HG03060 (cell line): ENCODE measurements at regions not wholly inside any gene's neighbourhood (a gene's known extent, or its start where the extent isn't known, plus 50 kb on each side); places are given as distances from the start of the nearest gene placed in this dataset.
"Not testable (repeated sequence)": the region's sequence is repeated elsewhere in the genome, so short reads cannot be mapped to it uniquely, and the experiment has no call there.

Experiments used
- ATAC-seq: cut with Tn5 transposase; IDR thresholded peaks from one replicate; pipeline ENCODE4 v1.9.1; 2021; ENCODE audit warnings: low read depth, moderate number of reproducible peaks; ENCODE audit not compliant: unreplicated experiment

DNA sequence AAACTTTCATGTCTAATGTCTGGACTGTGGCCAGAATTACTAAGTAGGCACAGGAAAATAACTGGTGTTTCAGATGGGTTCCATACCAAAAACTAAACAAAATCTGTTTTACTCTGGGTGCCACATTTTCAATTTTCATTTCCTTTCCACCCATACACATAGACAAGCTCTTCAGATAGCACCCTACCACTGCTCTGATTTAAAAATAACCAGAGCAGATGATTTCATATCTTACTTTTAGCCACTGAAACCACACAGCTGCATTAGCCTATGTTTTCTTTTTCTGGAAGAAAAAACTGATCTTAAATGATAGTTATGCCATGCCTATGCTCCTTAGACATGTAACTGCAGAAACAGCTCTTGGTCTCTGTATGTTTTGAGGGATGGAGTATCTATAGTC is 647.6 kb downstream of the CPS1 start:
- ATAC-seq: peak; percentile 67

DNA sequence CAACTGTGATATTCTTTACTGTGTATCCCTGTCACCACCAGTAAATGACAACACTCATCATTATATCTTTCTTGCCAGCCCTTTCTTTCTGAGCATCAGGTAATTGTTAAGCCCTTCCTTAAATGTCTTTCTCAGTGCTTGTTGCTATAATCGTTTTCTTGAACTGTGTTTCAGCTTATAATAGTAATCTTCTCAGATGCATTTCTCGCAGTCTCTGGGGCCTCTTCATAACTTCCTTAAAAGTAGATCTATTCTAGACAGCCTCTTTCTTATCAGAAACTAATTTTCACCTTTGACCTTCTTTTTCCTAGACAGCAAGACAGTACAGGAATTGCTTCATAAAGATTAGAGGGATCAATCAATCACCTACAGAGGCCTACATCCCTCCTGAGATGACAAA is 648.1 kb downstream of the CPS1 start:
- ATAC-seq: peak; percentile 8

DNA sequence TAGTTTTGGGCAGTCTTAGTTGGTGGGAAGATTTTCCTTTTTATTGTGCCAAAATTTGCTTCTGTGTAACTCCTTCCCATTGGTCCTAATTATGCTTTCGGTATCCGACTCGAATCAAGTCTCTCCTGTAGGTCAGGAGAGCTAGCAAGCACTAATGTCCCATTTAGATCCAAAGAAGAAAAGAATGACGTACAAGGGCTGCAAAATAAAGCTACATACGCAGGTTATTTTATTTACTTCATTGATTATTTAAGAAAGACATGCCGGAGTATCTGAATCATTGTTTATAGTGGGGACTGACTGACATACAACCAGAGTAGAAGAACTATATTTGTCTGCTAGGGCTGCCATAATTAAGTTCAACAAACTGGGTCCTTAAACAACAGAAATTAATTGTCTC is 648.5 kb downstream of the CPS1 start:
- no peak for ATAC-seq

DNA sequence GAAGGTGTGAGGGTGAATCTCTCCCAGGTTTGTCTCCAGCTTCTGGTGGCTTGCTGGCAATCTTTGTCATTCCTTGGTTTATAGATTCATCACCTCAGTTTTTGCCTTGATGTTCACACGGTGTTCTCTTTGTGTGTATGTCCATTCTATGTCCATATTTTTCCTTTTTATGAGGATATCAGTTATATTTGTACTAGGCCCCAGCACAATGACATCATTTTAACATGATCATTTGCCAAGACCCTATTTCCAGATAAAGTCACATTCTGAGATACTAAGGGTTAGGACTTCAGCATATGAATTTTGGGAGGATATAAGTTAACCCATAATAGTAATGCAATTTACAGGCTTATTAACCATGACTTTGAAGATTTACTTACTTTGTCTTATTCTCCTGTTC is 649.0 kb downstream of the CPS1 start:
- ATAC-seq: no peak

DNA sequence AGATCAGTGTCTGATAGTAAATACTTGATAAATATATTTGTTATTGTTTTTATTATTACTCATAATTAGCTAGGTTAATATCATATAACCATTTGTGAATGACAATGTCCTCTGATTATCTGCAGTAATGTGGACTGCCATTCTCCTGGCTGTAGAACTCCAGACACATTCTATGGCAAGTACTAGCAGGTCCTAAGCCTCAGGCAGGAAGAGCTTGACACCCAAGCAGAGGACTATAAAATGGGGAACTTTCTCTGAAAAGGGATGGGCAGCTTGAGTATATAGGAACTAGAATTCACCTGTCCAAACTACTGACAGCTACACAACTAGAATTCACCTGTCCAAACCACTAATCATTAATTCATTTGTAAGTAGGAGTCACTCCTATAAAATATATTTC is 649.4 kb downstream of the CPS1 start:
- no peak for ATAC-seq

DNA sequence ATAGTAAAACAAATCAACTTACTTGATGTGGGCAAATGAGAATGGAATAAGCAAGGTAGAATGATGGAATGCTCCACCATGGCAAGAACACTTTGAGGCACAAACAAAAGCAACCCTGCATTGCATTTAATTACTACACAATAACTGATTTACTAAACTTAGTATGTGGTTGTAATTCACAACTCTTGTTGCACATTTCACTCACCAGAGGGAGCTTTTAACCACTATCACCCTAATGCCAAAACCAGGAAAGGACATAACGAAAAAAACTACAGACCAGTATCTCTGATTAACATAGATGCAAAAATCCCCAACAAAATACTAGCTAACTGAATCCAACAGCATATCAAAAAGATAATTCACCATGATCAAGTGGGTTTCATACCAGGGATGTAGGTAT is 659.8 kb downstream of the CPS1 start:
- no peak for ATAC-seq

DNA sequence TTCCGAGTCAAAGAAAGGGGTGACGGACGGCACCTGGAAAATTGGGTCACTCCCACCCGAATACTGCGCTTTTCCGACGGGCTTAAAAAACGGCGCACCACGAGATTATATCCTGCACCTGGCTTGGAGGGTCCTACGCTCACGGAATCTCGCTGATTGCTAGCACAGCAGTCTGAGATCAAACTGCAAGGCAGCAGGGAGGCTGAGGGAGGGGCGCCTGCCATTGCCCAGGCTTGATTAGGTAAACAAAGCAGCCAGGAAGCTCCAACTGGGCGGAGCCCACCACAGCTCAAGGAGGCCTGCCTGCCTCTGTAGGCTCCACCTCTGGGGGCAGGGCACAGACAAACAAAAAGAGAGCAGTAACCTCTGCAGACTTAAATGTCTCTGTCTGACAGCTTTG is 663.1 kb downstream of the CPS1 start:
- ATAC-seq: not testable (repeated sequence)

DNA sequence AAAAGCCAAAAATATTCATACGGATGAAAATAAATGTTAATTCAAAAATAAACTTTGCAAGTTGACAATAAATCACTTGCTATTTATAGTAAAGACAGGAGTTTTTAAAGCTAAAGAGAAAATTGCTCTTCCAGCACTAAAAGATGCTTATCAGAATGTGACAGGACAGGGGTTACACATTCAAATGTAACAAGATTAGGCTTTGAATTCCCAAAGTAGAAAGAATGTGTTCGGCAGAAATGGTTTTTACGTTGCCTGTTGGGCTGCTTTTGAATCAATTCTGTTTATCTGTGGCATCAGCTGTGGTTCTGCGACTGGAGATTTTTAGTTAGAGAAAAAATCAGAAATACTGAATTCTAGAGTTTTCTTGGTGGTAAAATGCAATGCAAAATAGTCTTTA is 669.4 kb downstream of the CPS1 start:
- no peak for ATAC-seq

DNA sequence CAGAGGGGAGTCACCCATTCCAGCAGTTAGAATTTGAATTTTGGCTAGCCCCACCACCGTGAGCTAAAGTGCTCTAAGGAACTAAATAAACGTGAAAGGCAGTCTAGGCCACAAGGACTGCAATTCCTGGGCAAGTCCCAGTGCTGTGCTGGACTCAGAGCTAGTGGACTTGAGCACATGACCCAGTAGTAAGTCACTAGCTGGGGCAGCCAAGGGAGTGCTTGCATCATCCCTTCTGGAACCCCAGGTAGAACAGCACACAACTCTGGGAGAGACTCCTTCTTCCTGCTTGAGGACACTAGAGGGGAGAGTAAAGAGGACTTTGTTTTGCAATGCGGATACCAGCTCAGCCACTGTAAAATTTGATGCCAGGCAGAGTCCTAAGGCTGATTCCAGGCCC is 672.2 kb downstream of the CPS1 start:
- ATAC-seq: no peak

DNA sequence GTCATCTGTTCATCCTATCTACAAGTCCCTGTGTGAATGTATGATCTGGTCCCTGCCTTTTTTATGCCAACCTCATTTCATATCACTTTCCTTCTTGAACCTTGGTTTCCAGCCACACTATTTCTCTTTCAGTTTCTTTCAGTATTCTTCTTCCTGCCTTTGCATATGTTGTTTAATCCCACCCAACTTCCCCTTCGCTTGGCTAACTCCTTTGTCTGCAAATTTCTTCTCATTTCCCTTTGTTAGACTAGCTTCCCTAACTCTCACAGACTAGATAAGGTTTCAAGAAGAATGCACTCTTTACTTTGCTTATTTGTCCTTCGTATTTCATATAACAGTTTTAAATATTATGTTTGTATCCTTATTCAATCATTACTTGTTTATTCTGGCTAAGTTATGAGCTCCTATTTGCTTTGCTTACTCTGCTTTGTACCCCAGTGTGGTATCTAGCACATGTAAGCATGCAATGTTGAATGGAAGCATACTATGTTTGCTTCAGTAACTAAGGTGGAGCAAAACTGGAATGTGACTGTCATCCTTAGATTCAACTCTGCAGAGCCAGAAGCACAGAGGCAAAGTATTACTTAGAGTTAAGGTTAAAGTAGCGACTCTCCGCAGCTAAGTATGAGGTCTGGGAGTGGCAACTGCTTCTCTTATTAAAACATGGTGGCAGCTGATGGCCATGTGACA is 681.3 kb downstream of the CPS1 start:
- ATAC-seq: no peak

DNA sequence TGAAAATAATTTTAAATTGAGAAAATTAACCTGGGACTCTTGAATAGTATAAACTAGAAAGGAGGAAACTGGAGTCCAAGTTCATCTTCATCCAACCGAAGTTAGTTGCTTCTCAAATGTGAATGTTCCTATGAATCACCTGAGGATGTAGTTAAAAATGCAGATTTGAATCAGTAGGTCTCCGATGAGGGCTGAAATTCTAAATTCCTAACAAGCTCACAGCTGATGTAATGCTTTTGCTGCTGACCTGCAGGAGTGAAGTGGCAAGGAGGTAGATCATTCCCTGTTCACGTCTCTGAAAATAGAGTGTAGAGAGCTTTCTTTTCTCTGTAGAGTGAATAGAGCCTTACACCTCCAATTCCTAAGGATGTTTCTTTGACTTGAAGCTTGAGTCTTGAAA is 685.5 kb downstream of the CPS1 start:
- no peak for ATAC-seq

DNA sequence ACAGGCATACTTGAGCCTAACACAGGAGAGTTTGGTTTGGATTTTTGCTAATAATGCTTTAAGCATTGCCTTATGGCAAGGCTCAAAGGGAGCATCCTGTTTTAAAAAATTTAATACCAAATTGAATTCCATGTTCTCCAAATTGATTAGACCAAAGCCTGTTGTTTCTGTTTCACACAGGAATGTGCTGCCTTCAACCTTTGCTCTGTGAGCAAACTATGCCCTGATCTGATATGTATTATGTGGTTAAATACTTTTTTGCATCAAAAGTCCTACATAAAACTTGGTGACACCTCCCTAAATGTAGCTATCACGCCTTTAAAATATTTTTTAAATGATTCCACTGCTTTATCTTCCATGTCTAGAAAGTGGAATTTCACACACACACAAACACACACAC is 691.4 kb downstream of the CPS1 start:
- no peak for ATAC-seq

DNA sequence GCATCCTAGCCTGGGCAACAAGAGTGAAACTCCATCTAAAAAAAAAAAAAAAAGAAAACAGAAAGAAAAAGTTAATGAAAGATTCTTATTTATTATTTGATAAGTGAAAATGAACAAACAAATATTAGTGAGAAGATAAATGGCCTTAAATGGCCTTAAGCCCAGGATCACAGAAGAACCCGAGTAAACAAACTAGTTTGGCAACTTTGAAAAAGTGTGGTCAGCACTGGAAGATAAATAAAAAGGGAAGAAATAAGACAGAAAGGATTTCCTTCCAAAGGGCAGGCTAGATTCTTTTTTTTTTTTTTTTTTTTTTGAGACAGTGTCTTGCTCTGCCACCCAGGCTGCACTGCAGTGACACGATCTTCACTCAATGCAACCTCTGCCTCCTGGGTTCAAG is 692.4 kb downstream of the CPS1 start:
- no peak for ATAC-seq

DNA sequence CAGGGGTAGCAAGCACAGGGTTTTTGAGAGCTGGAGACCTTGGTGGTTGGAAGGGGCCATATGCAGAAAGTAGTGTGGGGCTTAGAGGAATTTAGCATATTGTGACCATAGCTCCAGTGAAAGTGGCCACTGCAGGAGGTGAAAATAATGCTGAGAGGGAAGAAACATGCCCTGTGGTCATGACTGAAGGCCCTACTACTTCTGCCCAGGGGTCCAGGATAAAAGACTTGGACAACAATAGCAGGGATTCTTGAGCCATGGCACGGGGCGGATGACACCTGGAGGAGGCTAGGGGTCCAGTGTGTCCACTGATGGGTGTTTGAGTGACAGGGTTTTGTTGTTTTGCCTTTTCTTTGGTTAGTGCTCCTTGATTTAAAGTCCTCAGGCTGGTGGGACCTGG is 694.6 kb downstream of the CPS1 start:
- ATAC-seq: no peak

DNA sequence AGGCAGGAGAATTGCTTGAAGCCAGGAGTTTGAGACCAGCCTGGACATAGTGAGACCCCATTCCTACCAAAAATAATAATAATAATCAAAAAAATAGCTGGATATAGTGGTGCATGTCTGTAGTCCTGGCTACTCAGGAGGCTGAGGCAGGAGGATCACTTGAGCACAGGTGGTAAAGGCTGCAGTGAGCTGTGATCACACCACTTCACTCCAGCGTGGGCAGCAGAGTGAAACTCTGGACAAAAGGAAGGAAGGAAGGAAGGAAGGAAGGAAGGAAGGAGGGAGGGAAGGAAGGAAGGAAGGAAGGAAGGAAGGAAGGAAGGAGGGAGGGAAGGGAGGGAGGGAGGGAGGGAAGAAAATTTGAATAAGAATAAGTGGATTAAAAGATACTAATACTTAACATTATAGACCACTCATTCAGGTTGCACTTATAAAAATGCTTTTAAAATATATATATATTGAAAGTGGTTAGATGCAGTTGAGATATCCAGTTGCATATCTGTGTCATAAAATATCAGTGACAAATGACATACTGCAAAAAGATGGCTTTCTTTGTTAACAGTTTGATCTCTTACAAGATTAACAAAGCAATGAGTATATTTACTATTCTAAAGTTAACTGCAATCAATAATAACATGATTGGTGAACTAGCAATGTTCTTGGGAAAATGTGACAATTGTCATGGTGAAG is 702.4 kb downstream of the CPS1 start:
- no peak for ATAC-seq

DNA sequence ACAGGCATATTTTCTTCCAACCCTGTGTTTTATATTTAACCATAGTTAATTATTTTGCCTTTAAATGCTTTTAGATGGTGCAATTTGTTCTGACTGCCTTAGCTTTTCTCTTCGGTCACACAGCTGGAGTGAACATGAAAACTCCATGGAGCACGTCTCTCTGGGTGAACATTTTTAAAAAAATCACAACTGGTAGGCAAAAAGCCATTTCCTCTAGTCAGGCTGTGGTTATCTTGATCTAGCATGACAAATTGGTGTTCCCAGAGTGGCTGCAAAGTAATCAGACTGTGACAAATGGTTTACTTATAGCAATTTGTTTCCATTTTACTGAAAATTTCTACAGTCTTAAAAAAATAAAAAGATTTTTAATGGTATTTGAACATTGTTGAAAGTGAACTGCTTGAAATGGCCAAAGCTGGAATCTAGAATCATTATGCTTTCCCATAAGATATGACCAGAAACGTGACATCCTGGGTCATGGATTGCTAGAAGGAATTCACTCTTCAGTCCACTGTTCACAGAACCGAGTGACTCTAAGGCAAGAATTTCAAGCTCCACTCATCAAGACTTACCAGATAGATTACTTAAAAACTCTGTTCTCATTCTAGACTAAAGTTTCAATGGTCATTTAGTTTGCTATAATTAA is 703.6 kb downstream of the CPS1 start:
- no peak for ATAC-seq

DNA sequence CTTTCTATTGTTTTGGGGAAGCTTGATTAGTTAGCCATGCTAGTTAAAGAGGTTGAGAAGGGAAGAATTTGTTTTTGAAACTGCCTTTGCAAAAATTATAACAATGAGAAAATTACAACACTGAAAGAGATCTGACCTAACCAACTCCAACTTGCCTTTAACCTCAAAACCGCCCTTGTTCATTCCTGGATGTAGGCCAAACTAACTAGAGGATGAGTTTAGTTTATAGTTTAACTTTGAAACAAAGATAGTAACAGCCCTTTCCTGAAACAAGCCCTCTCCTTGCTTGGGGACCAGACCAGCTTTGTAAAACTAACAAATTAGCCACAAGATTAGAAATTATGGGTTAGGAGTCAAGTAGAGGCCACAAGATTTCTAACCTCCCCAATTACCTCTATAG is 713.9 kb downstream of the CPS1 start:
- ATAC-seq: no peak

DNA sequence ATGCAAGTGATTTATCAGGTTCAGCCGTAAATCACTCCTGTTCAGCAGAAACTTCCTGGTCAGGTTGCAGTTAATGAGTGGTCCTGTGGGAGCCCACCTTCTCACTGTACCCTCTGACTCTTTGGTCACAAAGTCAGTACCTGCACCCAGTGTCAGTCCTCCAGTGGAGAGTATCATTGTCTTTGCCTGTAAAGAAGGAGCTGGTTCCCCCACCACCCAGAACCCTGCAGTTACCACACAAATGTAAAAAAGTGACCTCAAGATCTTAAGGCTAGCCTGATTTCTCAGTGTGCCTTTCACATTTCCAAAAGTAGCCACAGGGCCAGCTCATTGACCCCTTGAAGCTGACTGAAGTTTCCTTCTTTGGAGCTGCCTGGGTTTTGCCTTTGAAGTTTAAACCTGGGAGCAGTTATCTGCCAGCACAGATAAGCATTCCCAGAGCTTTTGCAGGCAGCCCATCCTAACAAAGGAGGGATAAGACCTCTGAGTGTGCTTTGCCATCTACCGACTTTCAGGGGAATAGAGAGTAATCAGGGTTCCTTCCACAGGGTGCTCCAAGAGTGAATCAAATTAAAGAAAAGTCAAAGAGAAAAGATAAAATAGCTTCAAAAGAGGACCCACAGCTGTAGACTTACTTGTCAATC is 725.2 kb downstream of the CPS1 start:
- ATAC-seq: no peak

DNA sequence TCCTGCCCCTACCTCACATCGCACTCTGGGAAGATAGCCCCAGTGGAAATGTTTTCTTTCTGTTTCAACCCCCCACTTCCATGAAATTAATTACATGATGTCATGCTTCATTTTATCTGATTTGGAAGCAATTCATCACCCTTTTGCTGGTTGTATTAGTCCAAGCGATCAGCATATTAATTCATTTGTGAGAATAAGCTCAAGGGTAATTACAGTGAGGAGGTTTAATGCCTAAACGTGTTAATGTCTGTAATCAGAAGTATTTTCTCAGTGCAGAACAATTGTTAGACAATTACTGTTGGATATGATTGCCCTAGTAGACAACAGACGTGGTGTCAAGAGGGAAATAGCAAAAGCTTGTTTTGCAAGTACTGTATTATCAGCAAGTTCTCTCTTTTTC is 746.3 kb downstream of the CPS1 start:
- ATAC-seq: no peak

DNA sequence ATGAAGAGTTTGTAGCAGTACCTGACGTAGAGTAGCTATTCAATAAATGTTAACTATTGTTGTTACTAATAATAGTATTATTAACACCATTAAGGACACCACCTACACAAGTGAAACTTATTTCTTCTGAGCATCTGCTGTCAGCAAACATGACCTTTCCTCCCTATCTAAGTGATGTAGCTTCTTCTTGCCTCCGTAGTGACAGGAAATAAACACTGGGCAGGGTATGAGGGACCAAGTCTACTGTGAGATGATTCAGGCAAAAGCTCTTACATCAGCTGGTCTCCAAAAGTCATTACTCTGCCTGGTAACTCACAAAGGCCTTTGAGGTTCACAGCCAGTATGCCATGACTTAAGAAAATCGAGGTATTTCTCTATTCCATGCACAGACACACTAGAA is 750.5 kb downstream of the CPS1 start:
- ATAC-seq: no peak
